ENCODE measurements at regions not wholly inside any gene's neighbourhood (a gene's known extent, or its start where the extent isn't known, plus 50 kb on each side); places are given as distances from the start of the nearest gene placed in this dataset.

- no peak overlapping the region for H3K27ac Mint-ChIP-seq
- intact Hi-C loops (cut with micrococcal nuclease), result no loop called here
- DNase-seq, result no peak
- H3K9me3 Mint-ChIP-seq, result no peaks in the 10 kb centered on the region
- H3K36me3 Mint-ChIP-seq (ENCODE audit: low read depth), result no peaks in the 10 kb centered on the region
- H3K27me3 Mint-ChIP-seq, result no peaks in the 10 kb centered on the region
- H3K4me3 Mint-ChIP-seq, result no peak overlapping the region
- no peaks in the 10 kb centered on the region for H3K4me1 Mint-ChIP-seq
Measured at GRCh38 chr11:71201936-71202597, 50.3 kb downstream of the SHANK2 start.

GRCh38 chr11:71201231-71201630, 51.1 kb downstream of the SHANK2 start:
- Mint-ChIP-seq H3K4me3 (no peak overlapping the region), H3K27me3 (no peaks in the 10 kb centered on the region), H3K9me3 (no peaks in the 10 kb centered on the region), H3K27ac (no peak overlapping the region), H3K36me3 (ENCODE audit: low read depth) (no peaks in the 10 kb centered on the region), H3K4me1 (no peaks in the 10 kb centered on the region)
- DNase-seq, result no peak
- intact Hi-C loops (cut with micrococcal nuclease), result no loop called here

- Mint-ChIP-seq H3K4me1 (no peaks in the 10 kb centered on the region), H3K4me3 (no peak overlapping the region), H3K27me3 (no peaks in the 10 kb centered on the region), H3K36me3 (ENCODE audit: low read depth) (no peaks in the 10 kb centered on the region), H3K27ac (no peak overlapping the region), H3K9me3 (no peaks in the 10 kb centered on the region)
- no peak for DNase-seq
- intact Hi-C loops (cut with micrococcal nuclease), result no loop called here
Measured at GRCh38 chr11:71200761-71201160, 51.6 kb downstream of the SHANK2 start.

GRCh38 chr11:71200172-71200716, 52.1 kb downstream of the SHANK2 start:
- H3K9me3 Mint-ChIP-seq, result no peaks in the 10 kb centered on the region
- H3K4me1 Mint-ChIP-seq, result no peaks in the 10 kb centered on the region
- no peak overlapping the region for H3K4me3 Mint-ChIP-seq
- no peak for DNase-seq
- no peaks in the 10 kb centered on the region for H3K36me3 Mint-ChIP-seq (ENCODE audit: low read depth)
- intact Hi-C loops (cut with micrococcal nuclease), result no loop called here
- H3K27ac Mint-ChIP-seq, result no peak overlapping the region
- no peaks in the 10 kb centered on the region for H3K27me3 Mint-ChIP-seq

- Mint-ChIP-seq H3K4me3 (no peak overlapping the region), H3K27me3 (no peaks in the 10 kb centered on the region), H3K4me1 (no peaks in the 10 kb centered on the region), H3K9me3 (no peaks in the 10 kb centered on the region), H3K36me3 (ENCODE audit: low read depth) (no peaks in the 10 kb centered on the region), H3K27ac (no peak overlapping the region)
- no peak for DNase-seq
- intact Hi-C loops (cut with micrococcal nuclease), result no loop called here
Measured at GRCh38 chr11:71199226-71199820, 53.1 kb downstream of the SHANK2 start.

GRCh38 chr11:71198823-71199165, 53.6 kb downstream of the SHANK2 start:
- no peak overlapping the region for H3K27ac Mint-ChIP-seq
- no peaks in the 10 kb centered on the region for H3K36me3 Mint-ChIP-seq (ENCODE audit: low read depth)
- H3K9me3 Mint-ChIP-seq, result no peaks in the 10 kb centered on the region
- DNase-seq, result no peak
- no peaks in the 10 kb centered on the region for H3K4me1 Mint-ChIP-seq
- intact Hi-C loops (cut with micrococcal nuclease), result no loop called here
- no peak overlapping the region for H3K4me3 Mint-ChIP-seq
- H3K27me3 Mint-ChIP-seq, result no peaks in the 10 kb centered on the region

GRCh38 chr11:71198141-71198822, 54.1 kb downstream of the SHANK2 start:
- H3K4me1 Mint-ChIP-seq, result no peaks in the 10 kb centered on the region
- H3K9me3 Mint-ChIP-seq, result no peaks in the 10 kb centered on the region
- DNase-seq, result no peak
- H3K27me3 Mint-ChIP-seq, result no peaks in the 10 kb centered on the region
- no peak overlapping the region for H3K27ac Mint-ChIP-seq
- intact Hi-C loops (cut with micrococcal nuclease), result no loop called here
- no peaks in the 10 kb centered on the region for H3K36me3 Mint-ChIP-seq (ENCODE audit: low read depth)
- no peak overlapping the region for H3K4me3 Mint-ChIP-seq

GRCh38 chr11:71197096-71197495, 55.3 kb downstream of the SHANK2 start:
- intact Hi-C loops (cut with micrococcal nuclease), result no loop called here
- Mint-ChIP-seq H3K27ac (no peak overlapping the region), H3K9me3 (no peaks in the 10 kb centered on the region), H3K4me1 (no peaks in the 10 kb centered on the region), H3K4me3 (no peak overlapping the region), H3K36me3 (ENCODE audit: low read depth) (no peaks in the 10 kb centered on the region), H3K27me3 (no peaks in the 10 kb centered on the region)
- DNase-seq, result no peak

GRCh38 chr11:71194710-71195109, 57.7 kb downstream of the SHANK2 start:
- intact Hi-C loops (cut with micrococcal nuclease), result no loop called here
- no peaks in the 10 kb centered on the region for H3K27me3 Mint-ChIP-seq
- no peaks in the 10 kb centered on the region for H3K36me3 Mint-ChIP-seq (ENCODE audit: low read depth)
- no peak overlapping the region for H3K4me3 Mint-ChIP-seq
- H3K27ac Mint-ChIP-seq, result no peak overlapping the region
- H3K9me3 Mint-ChIP-seq, result no peaks in the 10 kb centered on the region
- H3K4me1 Mint-ChIP-seq, result no peaks in the 10 kb centered on the region
- DNase-seq, result no peak

GRCh38 chr11:71193431-71193830, 58.9 kb downstream of the SHANK2 start:
- Mint-ChIP-seq H3K27ac (no peak overlapping the region), H3K9me3 (no peaks in the 10 kb centered on the region), H3K36me3 (ENCODE audit: low read depth) (no peaks in the 10 kb centered on the region), H3K27me3 (no peaks in the 10 kb centered on the region), H3K4me1 (no peaks in the 10 kb centered on the region), H3K4me3 (no peak overlapping the region)
- no peak for DNase-seq
- intact Hi-C loops (cut with micrococcal nuclease), result no loop called here

- DNase-seq, result no peak
- Mint-ChIP-seq H3K4me1 (no peaks in the 10 kb centered on the region), H3K27me3 (no peaks in the 10 kb centered on the region), H3K36me3 (ENCODE audit: low read depth) (no peaks in the 10 kb centered on the region), H3K4me3 (no peak overlapping the region), H3K9me3 (no peaks in the 10 kb centered on the region), H3K27ac (no peak overlapping the region)
- intact Hi-C loops (cut with micrococcal nuclease), result no loop called here
Measured at GRCh38 chr11:71192629-71193028, 59.7 kb downstream of the SHANK2 start.

- no peaks in the 10 kb centered on the region for H3K27me3 Mint-ChIP-seq
- intact Hi-C loops (cut with micrococcal nuclease), result no loop called here
- H3K27ac Mint-ChIP-seq, result no peak overlapping the region
- no peaks in the 10 kb centered on the region for H3K4me1 Mint-ChIP-seq
- no peak for DNase-seq
- no peaks in the 10 kb centered on the region for H3K36me3 Mint-ChIP-seq (ENCODE audit: low read depth)
- H3K4me3 Mint-ChIP-seq, result no peak overlapping the region
- H3K9me3 Mint-ChIP-seq, result no peaks in the 10 kb centered on the region
Measured at GRCh38 chr11:71191201-71191600, 61.2 kb downstream of the SHANK2 start.

GRCh38 chr11:71190551-71190950, 61.8 kb downstream of the SHANK2 start:
- Mint-ChIP-seq H3K9me3 (no peaks in the 10 kb centered on the region), H3K4me3 (no peak overlapping the region), H3K36me3 (ENCODE audit: low read depth) (no peaks in the 10 kb centered on the region), H3K4me1 (no peaks in the 10 kb centered on the region), H3K27me3 (no peaks in the 10 kb centered on the region), H3K27ac (no peak overlapping the region)
- intact Hi-C loops (cut with micrococcal nuclease), result no loop called here
- no peak for DNase-seq

GRCh38 chr11:71189768-71190315, 62.5 kb downstream of the SHANK2 start:
- Mint-ChIP-seq H3K4me3 (no peak overlapping the region), H3K27me3 (no peaks in the 10 kb centered on the region), H3K27ac (no peak overlapping the region), H3K9me3 (no peaks in the 10 kb centered on the region), H3K36me3 (ENCODE audit: low read depth) (no peaks in the 10 kb centered on the region), H3K4me1 (no peaks in the 10 kb centered on the region)
- DNase-seq, result no peak
- intact Hi-C loops (cut with micrococcal nuclease), result no loop called here

All from activated CD4-positive, alpha-beta T cell treated with anti-CD3 and anti-CD28 coated beads, Interleukin-2, amount 10 ng/mL, durations not matched to agents 24 days and 14 days (primary cell).